AG04450 (cell line): ENCODE measurements at regions not wholly inside any gene's neighbourhood (a gene's known extent, or its start where the extent isn't known, plus 50 kb on each side); places are given as distances from the start of the nearest gene placed in this dataset.

ENCODE experiments used
- CTCF ChIA-PET: fragments of 300-600, 350-600 bp; formaldehyde crosslinking; extraction: SDS; loops from one replicate; lab custom pipeline; 2022; ENCODE audit warnings: antibody characterized with exemption, inconsistent platforms; lab: Charles Lee
- POLR2A ChIA-PET: fragments of 350-600 bp; formaldehyde crosslinking; extraction: SDS; loops from one replicate; lab custom pipeline; 2021; ENCODE audit warnings: antibody characterized with exemption, inconsistent platforms; lab: Yijun Ruan, JAX
- DNase-seq: peaks from one replicate; pipeline ENCODE4 v3.0.0-alpha.2; 2011; ENCODE audit warnings: low read depth, low spot score
- H3K27ac ChIP-seq: one replicate; pipeline ENCODE4 v1.5.1; 2012; ENCODE audit warnings: low read depth, low read length, control low read depth
- H3K27me3 ChIP-seq: one replicate; pipeline ENCODE4 v1.6.0; 2012; ENCODE audit warnings: low read length; ENCODE audit not compliant: control insufficient read depth, insufficient read depth
- H3K4me3 ChIP-seq: 2 replicates; pipeline ENCODE4 v1.5.1; 2011; ENCODE audit warnings: mild to moderate bottlenecking, low read depth, low read length, control low read depth
- H3K9me3 ChIP-seq: 2 replicates; pipeline ENCODE4 v1.5.1; 2012; ENCODE audit warnings: low read length; ENCODE audit not compliant: control insufficient read depth, insufficient read depth
- CTCF ChIP-seq: IDR thresholded peaks from 2 replicates; pipeline ENCODE4 v1.5.1; 2011; ENCODE audit warnings: low read depth, low read length, control low read depth, inconsistent platforms

- CTCF ChIA-PET = interaction anchor here (0.7 kb wide), 1 partner anchor 449 kb away, joined by 3 read pairs; no protein-coding TSS in a partner anchor
These were observed 636.2 kb upstream of the KLF12 start for GRCh38 chr13:74770361-74770760.

GRCh38 chr13:74769333-74769732 lies 635.1 kb upstream of the KLF12 start:
- no peak overlapping the region for H3K4me3 ChIP-seq
- ChIA-PET POLR2A (no interaction called here), CTCF (interaction anchor here (1.1 kb wide), 1 partner anchor 14 kb away, joined by 3 read pairs; no protein-coding TSS in a partner anchor)
- TF ChIP-seq CTCF = no peak
- no peak for DNase-seq
- H3K27me3 ChIP-seq = no peaks in the 10 kb centered on the region
- H3K9me3 ChIP-seq = no peaks in the 10 kb centered on the region
- no peak overlapping the region for H3K27ac ChIP-seq

More at GRCh38 chr13:74770361-74770760, 636.2 kb upstream of the KLF12 start:
- Histone ChIP-seq H3K9me3 (no peaks in the 10 kb centered on the region), H3K27me3 (no peaks in the 10 kb centered on the region), H3K27ac (peak overlapping the region; percentile 35), H3K4me3 (no peak overlapping the region)
- DNase-seq = peak; percentile 46
- TF ChIP-seq CTCF = no peak
- POLR2A ChIA-PET = no interaction called here

- H3K27me3 ChIP-seq = no peaks in the 10 kb centered on the region
- TF ChIP-seq CTCF = no peak
- H3K27ac ChIP-seq = no peak overlapping the region
- H3K9me3 ChIP-seq = no peaks in the 10 kb centered on the region
- H3K4me3 ChIP-seq = no peak overlapping the region
- ChIA-PET CTCF (interaction anchor here (1.1 to 1.8 kb wide), 2 partner anchors 14 to 489 kb away, joined by 3 to 4 read pairs; no protein-coding TSS in a partner anchor), POLR2A (no interaction called here)
- no peak for DNase-seq
These were observed 634.4 kb upstream of the KLF12 start for GRCh38 chr13:74768521-74769085.

GRCh38 chr13:74767050-74767449 lies 632.8 kb upstream of the KLF12 start:
- H3K4me3 ChIP-seq = no peak overlapping the region
- H3K9me3 ChIP-seq = no peaks in the 10 kb centered on the region
- DNase-seq = no peak
- POLR2A ChIA-PET = no interaction called here
- TF ChIP-seq CTCF = no peak
- CTCF ChIA-PET = no interaction called here
- H3K27ac ChIP-seq = no peak overlapping the region
- no peaks in the 10 kb centered on the region for H3K27me3 ChIP-seq

GRCh38 chr13:74765955-74766354 lies 631.8 kb upstream of the KLF12 start:
- no peak for DNase-seq
- POLR2A ChIA-PET = no interaction called here
- CTCF ChIA-PET = no interaction called here

More at GRCh38 chr13:74765955-74766354, 631.8 kb upstream of the KLF12 start:
- no peaks in the 10 kb centered on the region for H3K27me3 ChIP-seq
- no peak overlapping the region for H3K27ac ChIP-seq
- TF ChIP-seq CTCF = no peak
- no peak overlapping the region for H3K4me3 ChIP-seq
- no peaks in the 10 kb centered on the region for H3K9me3 ChIP-seq
